Body of pancreas (tissue), 4 donors: ENCODE measurements at regions not wholly inside any gene's neighbourhood (a gene's known extent, or its start where the extent isn't known, plus 50 kb on each side); places are given as distances from the start of the nearest gene placed in this dataset.

Experiments
- CTCF ChIP-seq, 7 experiments: fragments of 450-650 bp in 4 of 7; fragments of 200-600 bp in 3 of 7; sonication (generic) in 3 of 7; IDR thresholded peaks; one replicate each; pipeline ENCODE4 v1.5.1; 2016 to 2019; ENCODE audit warnings: antibody characterized with exemption in 7 of 7
- POLR2A ChIP-seq, 3 donors: fragments of 450-650 bp; IDR thresholded peaks; one replicate each; pipeline ENCODE4 v1.6.1; 2016; ENCODE audit warnings: antibody characterized with exemption in 3 of 3, mild to moderate bottlenecking in 2 of 3

GRCh38 chr10:3647074-3647473, 137.9 kb downstream of the KLF6 start:
- TF ChIP-seq CTCF (IDR thresholded peaks at IDR 0.05) (no peak), POLR2A (IDR thresholded peaks at IDR 0.05) (no peak)
